ENCODE measurements at regions not wholly inside any gene's neighbourhood (a gene's known extent, or its start where the extent isn't known, plus 50 kb on each side); places are given as distances from the start of the nearest gene placed in this dataset.

DNA sequence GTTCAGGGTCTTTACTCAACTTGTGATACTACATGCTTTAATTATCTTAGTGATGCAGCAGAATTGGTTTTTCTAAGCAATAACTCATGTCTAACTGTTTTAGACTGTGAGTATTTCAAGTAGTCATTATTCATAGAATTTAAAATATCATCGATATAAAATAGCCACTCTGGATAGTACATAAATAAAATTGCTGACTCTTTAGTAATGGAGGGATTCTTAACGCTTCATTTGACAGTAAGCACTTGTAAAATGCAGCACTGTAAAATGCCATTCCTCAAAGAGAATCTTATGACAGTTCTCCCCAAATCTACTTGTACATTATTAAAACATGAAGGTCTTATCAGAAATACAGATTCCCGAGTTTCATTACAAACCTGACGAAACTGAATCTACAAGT is 262.8 kb upstream of the LRFN5 start:
- 81 to 82% methylated on average over 4 of the region's 4 CpGs for WGBS, 2 donors
- no peaks in the 10 kb centered on the region for H3K27me3 ChIP-seq
- no peak for TF ChIP-seq EP300 (IDR thresholded peaks at IDR 0.05)
- TF ChIP-seq, protein P1, sequence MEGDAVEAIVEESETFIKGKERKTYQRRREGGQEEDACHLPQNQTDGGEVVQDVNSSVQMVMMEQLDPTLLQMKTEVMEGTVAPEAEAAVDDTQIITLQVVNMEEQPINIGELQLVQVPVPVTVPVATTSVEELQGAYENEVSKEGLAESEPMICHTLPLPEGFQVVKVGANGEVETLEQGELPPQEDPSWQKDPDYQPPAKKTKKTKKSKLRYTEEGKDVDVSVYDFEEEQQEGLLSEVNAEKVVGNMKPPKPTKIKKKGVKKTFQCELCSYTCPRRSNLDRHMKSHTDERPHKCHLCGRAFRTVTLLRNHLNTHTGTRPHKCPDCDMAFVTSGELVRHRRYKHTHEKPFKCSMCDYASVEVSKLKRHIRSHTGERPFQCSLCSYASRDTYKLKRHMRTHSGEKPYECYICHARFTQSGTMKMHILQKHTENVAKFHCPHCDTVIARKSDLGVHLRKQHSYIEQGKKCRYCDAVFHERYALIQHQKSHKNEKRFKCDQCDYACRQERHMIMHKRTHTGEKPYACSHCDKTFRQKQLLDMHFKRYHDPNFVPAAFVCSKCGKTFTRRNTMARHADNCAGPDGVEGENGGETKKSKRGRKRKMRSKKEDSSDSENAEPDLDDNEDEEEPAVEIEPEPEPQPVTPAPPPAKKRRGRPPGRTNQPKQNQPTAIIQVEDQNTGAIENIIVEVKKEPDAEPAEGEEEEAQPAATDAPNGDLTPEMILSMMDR (IDR thresholded peaks at IDR 0.05): no peak
- no peak for TF ChIP-seq POLR2A (IDR thresholded peaks at IDR 0.05)
- DNase-seq (ENCODE audit: low spot score in 2 of 2): no peak
- no peaks in the 10 kb centered on the region for H3K9me3 ChIP-seq
- no peaks in the 10 kb centered on the region for H3K4me1 ChIP-seq
- H3K4me3 ChIP-seq: no peak overlapping the region
- no peaks in the 10 kb centered on the region for H3K36me3 ChIP-seq
- H3K27ac ChIP-seq: no peak overlapping the region

- Histone ChIP-seq H3K4me1 (no peaks in the 10 kb centered on the region), H3K4me3 (no peak overlapping the region), H3K27me3 (no peaks in the 10 kb centered on the region), H3K27ac (no peak overlapping the region), H3K9me3 (no peaks in the 10 kb centered on the region), H3K36me3 (no peaks in the 10 kb centered on the region)
- TF ChIP-seq, protein P1 (IDR thresholded peaks at IDR 0.05): no peak
- TF ChIP-seq POLR2A (IDR thresholded peaks at IDR 0.05): no peak
- no peak for TF ChIP-seq EP300 (IDR thresholded peaks at IDR 0.05)
- DNase-seq (ENCODE audit: low spot score in 2 of 2): no peak
- 20 to 27% methylated on average over 1 of the region's 1 CpG for WGBS, 2 donors
Observed at GRCh38 chr14:41313196-41313595, 293.5 kb upstream of the LRFN5 start.

- Histone ChIP-seq H3K27ac (no peak overlapping the region), H3K4me3 (no peak overlapping the region), H3K27me3 (no peaks in the 10 kb centered on the region), H3K36me3 (no peaks in the 10 kb centered on the region), H3K9me3 (no peaks in the 10 kb centered on the region), H3K4me1 (no peaks in the 10 kb centered on the region)
- TF ChIP-seq, protein P1 (IDR thresholded peaks at IDR 0.05): no peak
- TF ChIP-seq EP300 (IDR thresholded peaks at IDR 0.05): no peak
- no peak for TF ChIP-seq POLR2A (IDR thresholded peaks at IDR 0.05)
- 85 to 90% methylated on average over 3 of the region's 3 CpGs for WGBS, 2 donors
- no peak for DNase-seq (ENCODE audit: low spot score in 2 of 2)
Observed at GRCh38 chr14:41303506-41303905, 303.2 kb upstream of the LRFN5 start.

DNA sequence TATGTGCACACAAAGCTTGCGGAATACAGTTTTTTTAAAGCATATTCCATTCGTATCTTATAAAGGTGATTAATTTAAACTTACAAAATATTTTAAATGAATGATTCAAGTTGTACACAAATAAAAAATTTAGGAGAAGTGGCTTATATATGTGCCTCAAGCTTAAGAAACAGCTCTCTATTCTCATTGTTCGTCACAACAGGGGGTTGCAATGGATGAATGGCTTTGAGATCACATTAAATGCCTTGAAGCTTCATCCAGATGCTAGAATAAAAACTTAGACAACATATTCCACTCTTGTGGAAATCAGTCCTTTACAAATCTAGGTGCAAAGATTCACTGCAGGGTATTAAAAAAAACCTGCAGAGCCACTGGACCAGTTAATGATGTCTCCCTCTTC is 303.9 kb upstream of the LRFN5 start:
- H3K36me3 ChIP-seq: no peaks in the 10 kb centered on the region
- WGBS, 2 donors: 89 to 92% methylated on average over 3 of the region's 3 CpGs
- no peak overlapping the region for H3K27ac ChIP-seq
- no peaks in the 10 kb centered on the region for H3K27me3 ChIP-seq
- no peak for TF ChIP-seq POLR2A (IDR thresholded peaks at IDR 0.05)
- TF ChIP-seq, protein P1 (IDR thresholded peaks at IDR 0.05): no peak
- no peak for DNase-seq (ENCODE audit: low spot score in 2 of 2)
- no peak overlapping the region for H3K4me3 ChIP-seq
- no peaks in the 10 kb centered on the region for H3K4me1 ChIP-seq
- H3K9me3 ChIP-seq: no peaks in the 10 kb centered on the region

GRCh38 chr14:41299924-41300323 is 306.8 kb upstream of the LRFN5 start:
- WGBS, 2 donors: 83 to 86% methylated on average over 4 of the region's 4 CpGs
- H3K27ac ChIP-seq: no peak overlapping the region
- H3K9me3 ChIP-seq: no peaks in the 10 kb centered on the region
- H3K27me3 ChIP-seq: no peaks in the 10 kb centered on the region
- no peak overlapping the region for H3K4me3 ChIP-seq
- DNase-seq (ENCODE audit: low spot score in 2 of 2): no peak
- no peak for TF ChIP-seq EP300 (IDR thresholded peaks at IDR 0.05)
- no peak for TF ChIP-seq POLR2A (IDR thresholded peaks at IDR 0.05)
- TF ChIP-seq, protein P1 (IDR thresholded peaks at IDR 0.05): no peak
- H3K4me1 ChIP-seq: no peaks in the 10 kb centered on the region
- no peaks in the 10 kb centered on the region for H3K36me3 ChIP-seq
